ENCODE measurements at regions not wholly inside any gene's neighbourhood (a gene's known extent, or its start where the extent isn't known, plus 50 kb on each side); places are given as distances from the start of the nearest gene placed in this dataset.

- Histone ChIP-seq H3K4me3 (no peak overlapping the region), H3K36me3 (no peaks in the 10 kb centered on the region), H3K4me1 (peaks cover 0 to 10% (median 5%) of the 10 kb centered on the region in 4 donors), H3K27ac (no peak overlapping the region), H3K9me3 (no peaks in the 10 kb centered on the region), H3K27me3 (peaks cover 0 to 5% (median 0%) of the 10 kb centered on the region in 3 donors)
- TF ChIP-seq POLR2A (IDR thresholded peaks at IDR 0.05) (no peak), CTCF (IDR thresholded peaks at IDR 0.05) (no peak), POLR2AphosphoS5 (IDR thresholded peaks at IDR 0.05) (no peak), EP300 (IDR thresholded peaks at IDR 0.05) (no peak)
- WGBS, 5 donors: 76 to 88% (median 80%) methylated on average over 4 of the region's 4 CpGs
- intact Hi-C loops (cut with DNase I; ENCODE audit: low total_unique reads): no loop called here
- DNase-seq: no peak
These were observed 135.4 kb downstream of the SP3 start for GRCh38 chr2:173829727-173830126.

- Histone ChIP-seq H3K9me3 (no peaks in the 10 kb centered on the region), H3K36me3 (no peaks in the 10 kb centered on the region), H3K27me3 (peaks cover 0 to 5% (median 0%) of the 10 kb centered on the region in 3 donors), H3K4me3 (no peak overlapping the region), H3K4me1 (peaks cover 0 to 10% (median 5%) of the 10 kb centered on the region in 4 donors), H3K27ac (no peak overlapping the region)
- intact Hi-C loops (cut with DNase I; ENCODE audit: low total_unique reads): no loop called here
- DNase-seq: peak in 1 of 2 donors; percentile 7
- WGBS, 5 donors: 64 to 90% (median 86%) methylated on average over 4 of the region's 4 CpGs
- no peak for TF ChIP-seq POLR2AphosphoS5 (IDR thresholded peaks at IDR 0.05)
- TF ChIP-seq CTCF (IDR thresholded peaks at IDR 0.05): no peak
- no peak for TF ChIP-seq EP300 (IDR thresholded peaks at IDR 0.05)
- no peak for TF ChIP-seq POLR2A (IDR thresholded peaks at IDR 0.05)
These were observed 135.0 kb downstream of the SP3 start for GRCh38 chr2:173830170-173830569.

- H3K27ac ChIP-seq: peak overlapping the region in 4 of 5 donors; percentile 10 to 38 (median 22)
These were observed 133.6 kb downstream of the SP3 start for GRCh38 chr2:173831312-173832229.

GRCh38 chr2:173834141-173834540 is 131.0 kb downstream of the SP3 start:
- TF ChIP-seq EP300 (IDR thresholded peaks at IDR 0.05) (no peak), POLR2AphosphoS5 (IDR thresholded peaks at IDR 0.05) (no peak), CTCF (IDR thresholded peaks at IDR 0.05) (no peak), POLR2A (IDR thresholded peaks at IDR 0.05) (no peak)
- 79 to 90% (median 86%) methylated on average over 2 of the region's 2 CpGs for WGBS, 5 donors
- no peak overlapping the region for H3K27ac ChIP-seq
- peaks cover 0 to 5% (median 3%) of the 10 kb centered on the region in 4 donors for H3K4me1 ChIP-seq
- no peaks in the 10 kb centered on the region for H3K9me3 ChIP-seq
- H3K36me3 ChIP-seq: no peaks in the 10 kb centered on the region
- no peaks in the 10 kb centered on the region for H3K27me3 ChIP-seq
- H3K4me3 ChIP-seq: no peak overlapping the region
- no peak for DNase-seq
- intact Hi-C loops (cut with DNase I; ENCODE audit: low total_unique reads): no loop called here

More at GRCh38 chr2:173831312-173832229, 133.6 kb downstream of the SP3 start:
- Histone ChIP-seq H3K36me3 (no peaks in the 10 kb centered on the region), H3K9me3 (no peaks in the 10 kb centered on the region), H3K4me1 (peaks cover 0 to 10% (median 5%) of the 10 kb centered on the region in 4 donors), H3K27me3 (no peaks in the 10 kb centered on the region), H3K4me3 (no peak overlapping the region)
- 67 to 81% (median 79%) methylated on average over 9 to 11 of the region's 11 CpGs for WGBS, 5 donors
- no peak for TF ChIP-seq EP300 (IDR thresholded peaks at IDR 0.05)
- TF ChIP-seq POLR2AphosphoS5 (IDR thresholded peaks at IDR 0.05): no peak
- no peak for TF ChIP-seq CTCF (IDR thresholded peaks at IDR 0.05)
- no peak for TF ChIP-seq POLR2A (IDR thresholded peaks at IDR 0.05)
- intact Hi-C loops (cut with DNase I; ENCODE audit: low total_unique reads): no loop called here
- DNase-seq: peak in 1 of 2 donors; percentile 85

All from stomach (tissue), 8 donors.